H54 (cell line): ENCODE measurements at regions not wholly inside any gene's neighbourhood (a gene's known extent, or its start where the extent isn't known, plus 50 kb on each side); places are given as distances from the start of the nearest gene placed in this dataset.

ENCODE experiments used
- DNase-seq: peaks from one replicate; pipeline ENCODE4 v3.0.0; 2011; ENCODE audit warnings: low spot score, mixed read lengths; ENCODE audit not compliant: insufficient read length
- FAIRE-seq: peaks from 3 replicates; lab custom pipeline; 2011; peaks lifted over from hg19 to GRCh38; lab: Jason Lieb, UNC
- POLR2A ChIP-seq: IDR thresholded peaks from 2 replicates; pipeline ENCODE4 v1.6.1; 2011; ENCODE audit warnings: low read depth, mild to moderate bottlenecking, low read length

GRCh38 chr14:62313212-62313611 lies 551.0 kb downstream of the SNAPC1 start:
- FAIRE-seq (no peak), DNase-seq (no peak)
- TF ChIP-seq POLR2A, result no peak

GRCh38 chr14:62314221-62314620 lies 552.0 kb downstream of the SNAPC1 start:
- no peak for TF ChIP-seq POLR2A
- FAIRE-seq, result no peak
- no peak for DNase-seq

GRCh38 chr14:62314871-62315270 lies 552.7 kb downstream of the SNAPC1 start:
- FAIRE-seq (no peak), DNase-seq (no peak)
- TF ChIP-seq POLR2A, result no peak

GRCh38 chr14:62315631-62316030 lies 553.4 kb downstream of the SNAPC1 start:
- DNase-seq (no peak), FAIRE-seq (no peak)
- TF ChIP-seq POLR2A, result no peak

GRCh38 chr14:62322216-62322615 lies 560.0 kb downstream of the SNAPC1 start:
- FAIRE-seq (no peak), DNase-seq (no peak)
- TF ChIP-seq POLR2A, result no peak

- no peak for FAIRE-seq
Observed at GRCh38 chr14:62329427-62329826, 567.2 kb downstream of the SNAPC1 start.

GRCh38 chr14:62347562-62348011 lies 585.4 kb downstream of the SNAPC1 start:
- DNase-seq (no peak), FAIRE-seq (no peak)
- TF ChIP-seq POLR2A, result no peak

More at GRCh38 chr14:62329427-62329826, 567.2 kb downstream of the SNAPC1 start:
- no peak for TF ChIP-seq POLR2A
- DNase-seq, result no peak

GRCh38 chr14:62357362-62357761 lies 595.1 kb downstream of the SNAPC1 start:
- no peak for FAIRE-seq
- no peak for TF ChIP-seq POLR2A
- no peak for DNase-seq

GRCh38 chr14:62364161-62364560 lies 601.9 kb downstream of the SNAPC1 start:
- no peak for FAIRE-seq
- TF ChIP-seq POLR2A, result no peak
- DNase-seq, result no peak

- no peak for FAIRE-seq
- DNase-seq, result no peak
- TF ChIP-seq POLR2A, result no peak
Observed at GRCh38 chr14:62364800-62365280, 602.6 kb downstream of the SNAPC1 start.

- FAIRE-seq, result no peak
Observed at GRCh38 chr14:62369919-62370560, 607.8 kb downstream of the SNAPC1 start.

GRCh38 chr14:62373944-62374343 lies 611.7 kb downstream of the SNAPC1 start:
- no peak for TF ChIP-seq POLR2A
- no peak for DNase-seq
- FAIRE-seq, result no peak

More at GRCh38 chr14:62369919-62370560, 607.8 kb downstream of the SNAPC1 start:
- DNase-seq, result no peak
- TF ChIP-seq POLR2A, result no peak

GRCh38 chr14:62378057-62378456 lies 615.8 kb downstream of the SNAPC1 start:
- TF ChIP-seq POLR2A, result no peak
- no peak for FAIRE-seq

GRCh38 chr14:62381311-62382070 lies 619.3 kb downstream of the SNAPC1 start:
- TF ChIP-seq POLR2A, result no peak
- no peak for DNase-seq
- FAIRE-seq, result no peak

More at GRCh38 chr14:62378057-62378456, 615.8 kb downstream of the SNAPC1 start:
- DNase-seq, result no peak

GRCh38 chr14:62409169-62409568 lies 636.1 kb downstream of the KCNH5 start:
- DNase-seq (no peak), FAIRE-seq (no peak)
- TF ChIP-seq POLR2A, result no peak
